ENCODE measurements at regions not wholly inside any gene's neighbourhood (a gene's known extent, or its start where the extent isn't known, plus 50 kb on each side); places are given as distances from the start of the nearest gene placed in this dataset.

DNA sequence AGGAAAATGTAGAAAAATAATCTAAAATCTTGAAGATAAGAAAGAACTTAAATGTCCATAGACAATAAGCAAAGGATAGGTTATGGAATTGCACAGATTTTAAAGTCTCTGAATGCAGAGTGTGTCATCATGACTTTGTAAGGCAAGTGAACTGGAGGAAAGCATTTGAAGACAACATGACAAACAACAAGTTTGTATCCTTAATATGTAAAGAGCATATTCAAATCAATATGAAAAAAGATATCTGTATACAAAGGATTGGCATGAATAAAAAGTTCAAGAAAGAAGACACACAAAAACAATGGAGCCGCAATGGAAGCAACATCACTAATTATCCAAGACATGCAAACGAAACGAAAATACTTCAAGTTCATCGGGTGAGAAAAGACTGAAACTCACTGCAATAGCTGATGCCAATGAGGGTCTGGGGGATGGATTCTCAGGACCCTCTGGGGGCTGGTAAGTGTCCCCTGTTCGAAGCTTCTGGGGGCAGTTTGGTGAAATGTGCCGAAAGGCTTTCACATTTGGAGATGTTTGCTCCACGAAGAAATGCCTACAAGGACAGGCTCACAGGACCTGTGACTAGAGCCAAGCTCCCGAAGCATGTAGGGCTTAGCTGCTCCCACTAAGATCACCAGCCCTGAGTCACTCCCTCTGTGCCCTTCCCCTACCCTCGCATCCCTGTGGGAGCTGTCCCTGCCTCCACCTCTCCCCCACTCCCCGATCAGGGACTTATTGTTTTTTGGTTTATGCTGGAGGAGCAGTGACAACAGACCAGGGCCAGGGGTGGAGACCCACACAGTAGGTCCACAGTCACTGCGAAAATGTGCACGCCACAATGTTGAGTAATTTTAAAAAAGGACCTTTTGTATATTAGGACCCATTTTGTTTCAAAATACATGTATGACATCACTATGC lies 345.7 kb upstream of the SFSWAP start:
- TF ChIP-seq, protein P1, sequence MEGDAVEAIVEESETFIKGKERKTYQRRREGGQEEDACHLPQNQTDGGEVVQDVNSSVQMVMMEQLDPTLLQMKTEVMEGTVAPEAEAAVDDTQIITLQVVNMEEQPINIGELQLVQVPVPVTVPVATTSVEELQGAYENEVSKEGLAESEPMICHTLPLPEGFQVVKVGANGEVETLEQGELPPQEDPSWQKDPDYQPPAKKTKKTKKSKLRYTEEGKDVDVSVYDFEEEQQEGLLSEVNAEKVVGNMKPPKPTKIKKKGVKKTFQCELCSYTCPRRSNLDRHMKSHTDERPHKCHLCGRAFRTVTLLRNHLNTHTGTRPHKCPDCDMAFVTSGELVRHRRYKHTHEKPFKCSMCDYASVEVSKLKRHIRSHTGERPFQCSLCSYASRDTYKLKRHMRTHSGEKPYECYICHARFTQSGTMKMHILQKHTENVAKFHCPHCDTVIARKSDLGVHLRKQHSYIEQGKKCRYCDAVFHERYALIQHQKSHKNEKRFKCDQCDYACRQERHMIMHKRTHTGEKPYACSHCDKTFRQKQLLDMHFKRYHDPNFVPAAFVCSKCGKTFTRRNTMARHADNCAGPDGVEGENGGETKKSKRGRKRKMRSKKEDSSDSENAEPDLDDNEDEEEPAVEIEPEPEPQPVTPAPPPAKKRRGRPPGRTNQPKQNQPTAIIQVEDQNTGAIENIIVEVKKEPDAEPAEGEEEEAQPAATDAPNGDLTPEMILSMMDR (IDR thresholded peaks at IDR 0.05; ENCODE audit: low read depth, low read length) = no peak
- no peak for TF ChIP-seq POLR2A (IDR thresholded peaks at IDR 0.05; ENCODE audit: extremely low read depth, insufficient read length)
- no peak for TF ChIP-seq MYC (IDR thresholded peaks at IDR 0.05; ENCODE audit: low read depth, low read length)
- TF ChIP-seq, protein P2, sequence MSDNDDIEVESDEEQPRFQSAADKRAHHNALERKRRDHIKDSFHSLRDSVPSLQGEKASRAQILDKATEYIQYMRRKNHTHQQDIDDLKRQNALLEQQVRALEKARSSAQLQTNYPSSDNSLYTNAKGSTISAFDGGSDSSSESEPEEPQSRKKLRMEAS (IDR thresholded peaks at IDR 0.05; ENCODE audit: low read depth, low read length) = no peak

All from NB4 (cell line).